Liver (tissue), 8 donors: ENCODE measurements at regions not wholly inside any gene's neighbourhood (a gene's known extent, or its start where the extent isn't known, plus 50 kb on each side); places are given as distances from the start of the nearest gene placed in this dataset.

Experiments
- DNase-seq: peaks from one replicate; pipeline ENCODE4 v3.0.0-alpha.2; 2017; ENCODE audit warnings: low spot score
- H3K27ac ChIP-seq, 2 donors: one replicate each; pipeline ENCODE4 v1.7.0; 2013; ENCODE audit warnings: inconsistent platforms in 2 of 2, low read length in 2 of 2, control low read depth in 1 of 2, low read depth in 1 of 2, mild to moderate bottlenecking in 1 of 2
- H3K27me3 ChIP-seq, 4 donors: one replicate each; pipeline versions ENCODE4 v1.6.1 to v1.7.0; 2013; ENCODE audit warnings: low read length in 3 of 4, inconsistent platforms in 1 of 4, mild to moderate bottlenecking in 1 of 4, moderate library complexity in 1 of 4; ENCODE audit not compliant: control insufficient read depth in 4 of 4, insufficient read depth in 4 of 4
- H3K36me3 ChIP-seq, 4 donors: one replicate each; pipeline versions ENCODE4 v1.6.1 to v1.7.0; 2013; ENCODE audit warnings: low read length in 3 of 4, mild to moderate bottlenecking in 3 of 4, low read depth in 1 of 4, moderate library complexity in 1 of 4; ENCODE audit not compliant: control insufficient read depth in 4 of 4, insufficient read depth in 3 of 4
- H3K4me1 ChIP-seq, 4 donors: one replicate each; pipeline versions ENCODE4 v1.6.1 to v1.7.0; 2013; ENCODE audit warnings: low read length in 3 of 4, mild to moderate bottlenecking in 3 of 4, moderate library complexity in 1 of 4; ENCODE audit not compliant: control insufficient read depth in 4 of 4, insufficient read depth in 4 of 4
- H3K4me3 ChIP-seq, 3 donors: one replicate each; pipeline versions ENCODE4 v1.6.1 to v1.7.0; 2013; ENCODE audit warnings: low read length in 3 of 3, control low read depth in 1 of 3, low read depth in 1 of 3, mild to moderate bottlenecking in 1 of 3
- H3K9ac ChIP-seq, 2 donors: one replicate each; pipeline ENCODE4 v1.7.0; 2013; ENCODE audit warnings: low read length in 2 of 2, mild to moderate bottlenecking in 2 of 2, moderate library complexity in 2 of 2, control low read depth in 1 of 2, low read depth in 1 of 2
- H3K9me3 ChIP-seq, 4 donors: one replicate each; pipeline versions ENCODE4 v1.6.1 to v1.7.0; 2013; ENCODE audit warnings: low read length in 3 of 4; ENCODE audit not compliant: control insufficient read depth in 4 of 4
- EGR1 ChIP-seq, 2 donors: IDR thresholded peaks; 2 replicates each; pipeline ENCODE4 v1.6.1; 2016 to 2018; ENCODE audit warnings: antibody characterized with exemption in 2 of 2, low read depth in 2 of 2
- FOXA1 ChIP-seq: IDR thresholded peaks from 2 replicates; pipeline ENCODE4 v1.6.1; 2016; ENCODE audit warnings: antibody characterized with exemption
- FOXA2 ChIP-seq: IDR thresholded peaks from 2 replicates; pipeline ENCODE4 v1.6.1; 2016; ENCODE audit warnings: antibody characterized with exemption
- GABPA ChIP-seq, 2 donors: IDR thresholded peaks in 1 of 2; conservative IDR thresholded peaks in 1 of 2; 2 replicates each; pipeline ENCODE4 v1.6.1; 2016; ENCODE audit warnings: antibody characterized with exemption in 2 of 2, mild to moderate bottlenecking in 1 of 2, moderate library complexity in 1 of 2
- HNF4A ChIP-seq, 2 donors: conservative IDR thresholded peaks; 2 replicates each; pipeline ENCODE4 v1.6.1; 2016; ENCODE audit warnings: antibody characterized with exemption in 2 of 2, mild to moderate bottlenecking in 2 of 2
- HNF4G ChIP-seq: IDR thresholded peaks from 2 replicates; pipeline ENCODE4 v1.6.1; 2016; ENCODE audit warnings: antibody characterized with exemption
- JUND ChIP-seq, 2 donors: IDR thresholded peaks; 2 replicates each; pipeline ENCODE4 v1.6.1; 2016; ENCODE audit warnings: antibody characterized with exemption in 2 of 2
- NR2F2 ChIP-seq: IDR thresholded peaks from 2 replicates; pipeline ENCODE4 v1.6.1; 2016; ENCODE audit warnings: antibody characterized with exemption
- RAD21 ChIP-seq, 2 donors: IDR thresholded peaks; 2 replicates each; pipeline ENCODE4 v1.6.1; 2016; ENCODE audit warnings: antibody characterized with exemption in 2 of 2, mild to moderate bottlenecking in 2 of 2
- RXRA ChIP-seq, 2 donors: IDR thresholded peaks; 2 replicates each; pipeline ENCODE4 v1.6.1; 2017 to 2018; ENCODE audit warnings: antibody characterized with exemption in 2 of 2, mild to moderate bottlenecking in 1 of 2
- SP1 ChIP-seq: IDR thresholded peaks from 2 replicates; pipeline ENCODE4 v1.6.1; 2018; ENCODE audit warnings: antibody characterized with exemption, mild to moderate bottlenecking
- TAF1 ChIP-seq: conservative IDR thresholded peaks from 2 replicates; pipeline ENCODE4 v1.6.1; 2016; ENCODE audit warnings: antibody characterized with exemption, mild to moderate bottlenecking
- WGBS: extraction: QIAGEN DNeasy Blood & Tissue Kit; methylation state at CpG from one replicate; pipeline ENCODE4 v1.1.7; 2013; 5-methylcytosine and 5-hydroxymethylcytosine counted together
- TF ChIP-seq, protein P1 (sequence below): IDR thresholded peaks from 2 replicates; pipeline ENCODE4 v1.6.1; 2016; ENCODE audit warnings: antibody characterized with exemption, mild to moderate bottlenecking
- TF ChIP-seq, protein P2 (sequence below): IDR thresholded peaks from 2 replicates; pipeline ENCODE4 v1.6.1; 2016; ENCODE audit warnings: antibody characterized with exemption
- TF ChIP-seq, protein P3 (sequence below): fragments of 150-350 bp; IDR thresholded peaks from 2 replicates; pipeline ENCODE4 v1.5.1; 2017; ENCODE audit warnings: improper control_type of control experiment, low read depth, low read length; ENCODE audit not compliant: missing input control
- TF ChIP-seq, protein P4 (sequence below): IDR thresholded peaks from 2 replicates; pipeline ENCODE4 v1.6.1; 2016; ENCODE audit warnings: antibody characterized with exemption
- TF ChIP-seq, protein P5 (sequence below): IDR thresholded peaks from 2 replicates; pipeline ENCODE4 v1.6.1; 2016; ENCODE audit warnings: antibody characterized with exemption
- donor health status: healthy.
- donor health status: healthy.
- donor health status: healthy.
- donor health status: healthy.
- donor health status: healthy.

DNA sequence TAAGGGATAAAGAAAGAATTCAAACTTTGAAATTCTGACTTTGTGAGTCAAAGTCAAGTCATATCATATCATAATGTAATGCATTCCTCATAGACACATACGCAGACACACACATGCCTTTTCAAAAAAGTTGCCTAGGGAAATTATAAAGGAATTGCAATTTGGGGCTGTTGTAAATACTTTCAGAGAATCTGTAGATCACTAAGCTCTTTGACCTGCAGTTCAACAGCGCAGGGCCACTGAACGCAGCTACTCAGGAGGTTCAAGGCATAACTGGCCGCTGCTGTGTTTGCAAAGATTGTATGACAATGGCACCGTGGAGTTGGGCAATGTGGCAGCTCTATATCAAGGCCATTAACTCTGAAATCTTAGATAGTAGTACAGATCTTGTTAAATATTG, 188.4 kb upstream of the THRB start (continued):
- TF ChIP-seq, protein P1, sequence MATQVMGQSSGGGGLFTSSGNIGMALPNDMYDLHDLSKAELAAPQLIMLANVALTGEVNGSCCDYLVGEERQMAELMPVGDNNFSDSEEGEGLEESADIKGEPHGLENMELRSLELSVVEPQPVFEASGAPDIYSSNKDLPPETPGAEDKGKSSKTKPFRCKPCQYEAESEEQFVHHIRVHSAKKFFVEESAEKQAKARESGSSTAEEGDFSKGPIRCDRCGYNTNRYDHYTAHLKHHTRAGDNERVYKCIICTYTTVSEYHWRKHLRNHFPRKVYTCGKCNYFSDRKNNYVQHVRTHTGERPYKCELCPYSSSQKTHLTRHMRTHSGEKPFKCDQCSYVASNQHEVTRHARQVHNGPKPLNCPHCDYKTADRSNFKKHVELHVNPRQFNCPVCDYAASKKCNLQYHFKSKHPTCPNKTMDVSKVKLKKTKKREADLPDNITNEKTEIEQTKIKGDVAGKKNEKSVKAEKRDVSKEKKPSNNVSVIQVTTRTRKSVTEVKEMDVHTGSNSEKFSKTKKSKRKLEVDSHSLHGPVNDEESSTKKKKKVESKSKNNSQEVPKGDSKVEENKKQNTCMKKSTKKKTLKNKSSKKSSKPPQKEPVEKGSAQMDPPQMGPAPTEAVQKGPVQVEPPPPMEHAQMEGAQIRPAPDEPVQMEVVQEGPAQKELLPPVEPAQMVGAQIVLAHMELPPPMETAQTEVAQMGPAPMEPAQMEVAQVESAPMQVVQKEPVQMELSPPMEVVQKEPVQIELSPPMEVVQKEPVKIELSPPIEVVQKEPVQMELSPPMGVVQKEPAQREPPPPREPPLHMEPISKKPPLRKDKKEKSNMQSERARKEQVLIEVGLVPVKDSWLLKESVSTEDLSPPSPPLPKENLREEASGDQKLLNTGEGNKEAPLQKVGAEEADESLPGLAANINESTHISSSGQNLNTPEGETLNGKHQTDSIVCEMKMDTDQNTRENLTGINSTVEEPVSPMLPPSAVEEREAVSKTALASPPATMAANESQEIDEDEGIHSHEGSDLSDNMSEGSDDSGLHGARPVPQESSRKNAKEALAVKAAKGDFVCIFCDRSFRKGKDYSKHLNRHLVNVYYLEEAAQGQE, result no peak
- TF ChIP-seq, protein P2, sequence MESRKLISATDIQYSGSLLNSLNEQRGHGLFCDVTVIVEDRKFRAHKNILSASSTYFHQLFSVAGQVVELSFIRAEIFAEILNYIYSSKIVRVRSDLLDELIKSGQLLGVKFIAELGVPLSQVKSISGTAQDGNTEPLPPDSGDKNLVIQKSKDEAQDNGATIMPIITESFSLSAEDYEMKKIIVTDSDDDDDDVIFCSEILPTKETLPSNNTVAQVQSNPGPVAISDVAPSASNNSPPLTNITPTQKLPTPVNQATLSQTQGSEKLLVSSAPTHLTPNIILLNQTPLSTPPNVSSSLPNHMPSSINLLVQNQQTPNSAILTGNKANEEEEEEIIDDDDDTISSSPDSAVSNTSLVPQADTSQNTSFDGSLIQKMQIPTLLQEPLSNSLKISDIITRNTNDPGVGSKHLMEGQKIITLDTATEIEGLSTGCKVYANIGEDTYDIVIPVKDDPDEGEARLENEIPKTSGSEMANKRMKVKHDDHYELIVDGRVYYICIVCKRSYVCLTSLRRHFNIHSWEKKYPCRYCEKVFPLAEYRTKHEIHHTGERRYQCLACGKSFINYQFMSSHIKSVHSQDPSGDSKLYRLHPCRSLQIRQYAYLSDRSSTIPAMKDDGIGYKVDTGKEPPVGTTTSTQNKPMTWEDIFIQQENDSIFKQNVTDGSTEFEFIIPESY, result no peak
- no peak for TF ChIP-seq TAF1
- no peak for TF ChIP-seq NR2F2
- TF ChIP-seq SP1, result peak; percentile 74

DNA sequence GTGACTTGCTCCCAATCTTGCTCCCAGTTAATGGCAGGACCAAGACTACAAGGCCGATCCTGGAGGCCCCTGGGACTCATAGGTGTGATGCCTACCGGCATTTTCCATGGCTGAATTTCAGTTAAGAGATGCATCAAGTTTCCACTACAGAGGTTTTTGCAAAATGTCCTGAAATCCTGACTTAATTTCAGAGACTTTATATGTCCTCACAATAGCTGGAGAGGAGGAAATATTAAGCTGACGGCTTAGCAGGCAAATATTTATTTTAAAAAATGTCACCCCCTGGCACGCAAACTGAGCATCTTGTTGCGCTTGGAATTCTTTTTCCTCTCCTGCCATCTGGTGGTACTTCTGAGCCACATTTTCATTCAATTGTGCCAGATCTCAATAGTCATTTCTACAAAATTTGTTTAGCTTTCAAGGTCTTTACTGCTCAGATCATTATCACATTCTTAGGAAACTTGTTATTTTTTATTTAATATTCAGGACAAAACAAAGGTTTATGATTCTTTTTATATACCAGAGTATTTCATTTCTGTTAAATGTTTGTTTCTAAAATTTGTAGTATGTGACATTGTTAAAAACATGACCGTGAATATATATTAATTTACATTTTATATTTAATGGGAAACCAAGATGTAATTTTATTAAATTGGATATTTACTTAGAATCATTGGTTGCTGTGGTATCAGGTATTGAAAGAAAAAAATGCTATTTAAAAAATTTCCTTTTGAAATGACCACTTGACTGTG, 189.2 kb upstream of the THRB start:
- H3K4me1 ChIP-seq, result peaks cover 0 to 9% (median 4%) of the 10 kb centered on the region in 4 donors
- H3K9me3 ChIP-seq, result no peaks in the 10 kb centered on the region
- H3K9ac ChIP-seq, result no peak overlapping the region
- TF ChIP-seq, protein P3, sequence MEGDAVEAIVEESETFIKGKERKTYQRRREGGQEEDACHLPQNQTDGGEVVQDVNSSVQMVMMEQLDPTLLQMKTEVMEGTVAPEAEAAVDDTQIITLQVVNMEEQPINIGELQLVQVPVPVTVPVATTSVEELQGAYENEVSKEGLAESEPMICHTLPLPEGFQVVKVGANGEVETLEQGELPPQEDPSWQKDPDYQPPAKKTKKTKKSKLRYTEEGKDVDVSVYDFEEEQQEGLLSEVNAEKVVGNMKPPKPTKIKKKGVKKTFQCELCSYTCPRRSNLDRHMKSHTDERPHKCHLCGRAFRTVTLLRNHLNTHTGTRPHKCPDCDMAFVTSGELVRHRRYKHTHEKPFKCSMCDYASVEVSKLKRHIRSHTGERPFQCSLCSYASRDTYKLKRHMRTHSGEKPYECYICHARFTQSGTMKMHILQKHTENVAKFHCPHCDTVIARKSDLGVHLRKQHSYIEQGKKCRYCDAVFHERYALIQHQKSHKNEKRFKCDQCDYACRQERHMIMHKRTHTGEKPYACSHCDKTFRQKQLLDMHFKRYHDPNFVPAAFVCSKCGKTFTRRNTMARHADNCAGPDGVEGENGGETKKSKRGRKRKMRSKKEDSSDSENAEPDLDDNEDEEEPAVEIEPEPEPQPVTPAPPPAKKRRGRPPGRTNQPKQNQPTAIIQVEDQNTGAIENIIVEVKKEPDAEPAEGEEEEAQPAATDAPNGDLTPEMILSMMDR, result peak; percentile 61
- TF ChIP-seq RAD21 (IDR thresholded peaks at IDR 0.05) (peak; percentile 85 to 87), HNF4G (no peak)
- WGBS, result 31% methylated on average over 6 of the region's 6 CpGs
- H3K27ac ChIP-seq, result no peak overlapping the region
- DNase-seq, result no peak
- no peaks in the 10 kb centered on the region for H3K27me3 ChIP-seq
- no peak overlapping the region for H3K4me3 ChIP-seq
- H3K36me3 ChIP-seq, result no peaks in the 10 kb centered on the region

DNA sequence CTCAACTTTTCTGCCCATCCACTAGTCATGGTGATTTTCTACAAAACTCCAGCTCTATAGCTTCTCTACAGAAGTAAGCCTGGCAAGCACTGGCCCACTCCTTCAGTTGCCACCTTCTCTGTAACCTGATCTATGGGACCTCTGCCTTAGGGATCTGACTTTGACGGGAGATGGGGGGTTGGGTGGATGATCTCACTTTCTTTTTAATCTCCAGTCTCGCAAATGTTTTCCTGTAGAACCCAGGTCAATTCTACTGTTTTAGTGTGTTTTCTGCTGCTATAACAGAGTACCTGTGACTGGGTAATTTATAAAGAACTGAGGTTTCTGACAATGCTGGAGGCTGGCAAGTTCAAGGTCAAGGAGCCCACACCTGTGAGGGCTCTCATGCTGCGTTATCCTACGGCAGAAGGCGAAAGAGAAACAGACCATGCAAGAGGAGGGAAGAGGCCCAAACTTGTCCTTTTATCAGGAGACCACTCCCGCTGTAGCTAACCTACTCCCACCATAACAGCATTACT, 189.9 kb upstream of the THRB start:
- H3K27ac ChIP-seq, result no peak overlapping the region
- no peaks in the 10 kb centered on the region for H3K36me3 ChIP-seq
- TF ChIP-seq HNF4G, result no peak
- TF ChIP-seq EGR1 (IDR thresholded peaks at IDR 0.05; ENCODE audit: low read depth in 2 of 2), result no peak
- TF ChIP-seq NR2F2, result no peak
- TF ChIP-seq, protein P3, result no peak
- TF ChIP-seq, protein P4, sequence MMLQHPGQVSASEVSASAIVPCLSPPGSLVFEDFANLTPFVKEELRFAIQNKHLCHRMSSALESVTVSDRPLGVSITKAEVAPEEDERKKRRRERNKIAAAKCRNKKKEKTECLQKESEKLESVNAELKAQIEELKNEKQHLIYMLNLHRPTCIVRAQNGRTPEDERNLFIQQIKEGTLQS, result no peak
- TF ChIP-seq FOXA2, result no peak
- TF ChIP-seq JUND (IDR thresholded peaks at IDR 0.05), result no peak
- TF ChIP-seq RXRA (IDR thresholded peaks at IDR 0.05), result no peak
- TF ChIP-seq, protein P5, sequence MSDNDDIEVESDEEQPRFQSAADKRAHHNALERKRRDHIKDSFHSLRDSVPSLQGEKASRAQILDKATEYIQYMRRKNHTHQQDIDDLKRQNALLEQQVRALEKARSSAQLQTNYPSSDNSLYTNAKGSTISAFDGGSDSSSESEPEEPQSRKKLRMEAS, result no peak
- TF ChIP-seq HNF4A (conservative IDR thresholded peaks at IDR 0.05), result no peak
- TF ChIP-seq FOXA1, result no peak
- TF ChIP-seq, protein P2, result no peak
- TF ChIP-seq SP1, result no peak
- TF ChIP-seq GABPA (IDR thresholded peaks at IDR 0.05 in 1 of 2, conservative IDR thresholded peaks at IDR 0.05 in 1 of 2), result no peak
- H3K27me3 ChIP-seq, result no peaks in the 10 kb centered on the region
- H3K4me3 ChIP-seq, result no peak overlapping the region
- H3K9ac ChIP-seq, result no peak overlapping the region
- DNase-seq, result no peak
- no peaks in the 10 kb centered on the region for H3K9me3 ChIP-seq
- 87% methylated on average over 6 of the region's 6 CpGs for whole genome bisulfite sequencing
- H3K4me1 ChIP-seq, result peaks cover 0 to 9% (median 4%) of the 10 kb centered on the region in 4 donors
